Neural cell (in vitro differentiated cells): ENCODE measurements at regions not wholly inside any gene's neighbourhood (a gene's known extent, or its start where the extent isn't known, plus 50 kb on each side); places are given as distances from the start of the nearest gene placed in this dataset.

Source experiments
- H2AFZ ChIP-seq: fragments of 200-600, 300-800 bp; sonication (generic), shearing (Covaris generic); 2 replicates; pipeline ENCODE4 v1.6.0; 2014; ENCODE audit warnings: low read depth, mild to moderate bottlenecking, antibody characterized with exemption, low read length, moderate library complexity
- H3F3A ChIP-seq: fragments of 200-600 bp; shearing (Covaris generic); 2 replicates; pipeline ENCODE4 v1.6.1; 2016; ENCODE audit warnings: mild to moderate bottlenecking, moderate library complexity, mixed read lengths, antibody characterized with exemption, low read length; ENCODE audit not compliant: insufficient read depth, poor library complexity, severe bottlenecking
- H3K27ac ChIP-seq: fragments of 200-600, 300-800 bp; sonication (generic), shearing (Covaris generic); 2 replicates; pipeline ENCODE4 v1.5.1; 2014; ENCODE audit warnings: mild to moderate bottlenecking, low read length, moderate library complexity
- H3K27me3 ChIP-seq: fragments of 300-800, 200-600 bp; sonication (generic), shearing (Covaris generic); 2 replicates; pipeline ENCODE4 v1.6.0; 2014; ENCODE audit warnings: mild to moderate bottlenecking, low read depth, low read length, moderate library complexity; ENCODE audit not compliant: insufficient read depth
- H3K36me3 ChIP-seq: fragments of 300-800, 200-600 bp; sonication (generic), shearing (Covaris generic); 2 replicates; pipeline ENCODE4 v1.5.1; 2014; ENCODE audit warnings: mild to moderate bottlenecking, antibody characterized with exemption, low read length, moderate library complexity; ENCODE audit not compliant: insufficient read depth
- H3K4me2 ChIP-seq: fragments of 300-800, 200-600 bp; sonication (generic), shearing (Covaris generic); 2 replicates; pipeline ENCODE4 v1.6.0; 2014; ENCODE audit warnings: mild to moderate bottlenecking, low read length
- H3K4me3 ChIP-seq: fragments of 300-800, 200-600 bp; sonication (generic), shearing (Covaris generic); 2 replicates; pipeline ENCODE4 v1.5.1; 2014; ENCODE audit warnings: mild to moderate bottlenecking, low read length, moderate library complexity
- H3K79me2 ChIP-seq: fragments of 200-600 bp; shearing (Covaris generic); replicated peaks from 2 replicates; pipeline ENCODE4 v1.6.0; 2014; ENCODE audit warnings: mild to moderate bottlenecking, low read length, moderate library complexity; ENCODE audit not compliant: insufficient read depth
- H3K9ac ChIP-seq: fragments of 300-800, 200-600 bp; sonication (generic), shearing (Covaris generic); 2 replicates; pipeline ENCODE4 v1.6.1; 2016; ENCODE audit warnings: mild to moderate bottlenecking, low read length, mixed read lengths
- H3K9me2 ChIP-seq: fragments of 200-600 bp; shearing (Covaris generic); 2 replicates; pipeline ENCODE4 v1.6.1; 2016; ENCODE audit warnings: mild to moderate bottlenecking, low read length, mixed read lengths; ENCODE audit not compliant: insufficient read depth
- H3K9me3 ChIP-seq: fragments of 200-600, 300-800 bp; sonication (generic), shearing (Covaris generic); 2 replicates; pipeline ENCODE4 v1.6.1; 2016; ENCODE audit warnings: mild to moderate bottlenecking, mixed run types, low read length, moderate library complexity, mixed read lengths
- H4K20me1 ChIP-seq: fragments of 200-600 bp; shearing (Covaris generic); 2 replicates; pipeline ENCODE4 v1.6.1; 2016; ENCODE audit warnings: mild to moderate bottlenecking, mixed run types; ENCODE audit not compliant: insufficient read depth
- EP300 ChIP-seq: fragments of 450-650 bp; conservative IDR thresholded peaks from 2 replicates; pipeline ENCODE4 v1.6.1; 2014; ENCODE audit warnings: antibody characterized with exemption, mild to moderate bottlenecking, moderate library complexity; ENCODE audit not compliant: poor library complexity, severe bottlenecking
- EZH2 ChIP-seq: fragments of 200-600, 300-800 bp; shearing (Covaris generic), sonication (generic); IDR thresholded peaks from 2 replicates; pipeline ENCODE4 v1.6.1; 2014; ENCODE audit warnings: antibody characterized with exemption, low read length, borderline replicate concordance, mild to moderate bottlenecking; ENCODE audit not compliant: insufficient read depth, poor library complexity, severe bottlenecking
- MXI1 ChIP-seq: fragments of 450-650 bp; conservative IDR thresholded peaks from 2 replicates; pipeline ENCODE4 v1.6.1; 2014; ENCODE audit warnings: antibody characterized with exemption, mild to moderate bottlenecking; ENCODE audit not compliant: poor library complexity, severe bottlenecking
- POLR2AphosphoS5 ChIP-seq: IDR thresholded peaks from 2 replicates; pipeline ENCODE4 v1.6.1; 2012
- RAD21 ChIP-seq: fragments of 450-650 bp; conservative IDR thresholded peaks from 2 replicates; pipeline ENCODE4 v1.6.1; 2014; ENCODE audit warnings: antibody characterized with exemption, mild to moderate bottlenecking, moderate library complexity
- SMC3 ChIP-seq: fragments of 450-650 bp; conservative IDR thresholded peaks from 2 replicates; pipeline ENCODE4 v1.6.1; 2014; ENCODE audit warnings: antibody characterized with exemption, mild to moderate bottlenecking, moderate library complexity; ENCODE audit not compliant: poor library complexity
- TAF1 ChIP-seq: IDR thresholded peaks from 2 replicates; pipeline ENCODE4 v1.6.1; 2012; ENCODE audit warnings: low read depth
- TF ChIP-seq, protein P1 (sequence below): IDR thresholded peaks from 2 replicates; pipeline ENCODE4 v1.6.1; 2012; ENCODE audit warnings: borderline replicate concordance
- TF ChIP-seq, protein P2 (sequence below): fragments of 450-650 bp; IDR thresholded peaks from 2 replicates; pipeline ENCODE4 v1.5.1; 2014; ENCODE audit warnings: antibody characterized with exemption, mild to moderate bottlenecking, moderate library complexity; ENCODE audit not compliant: poor library complexity, severe bottlenecking

DNA sequence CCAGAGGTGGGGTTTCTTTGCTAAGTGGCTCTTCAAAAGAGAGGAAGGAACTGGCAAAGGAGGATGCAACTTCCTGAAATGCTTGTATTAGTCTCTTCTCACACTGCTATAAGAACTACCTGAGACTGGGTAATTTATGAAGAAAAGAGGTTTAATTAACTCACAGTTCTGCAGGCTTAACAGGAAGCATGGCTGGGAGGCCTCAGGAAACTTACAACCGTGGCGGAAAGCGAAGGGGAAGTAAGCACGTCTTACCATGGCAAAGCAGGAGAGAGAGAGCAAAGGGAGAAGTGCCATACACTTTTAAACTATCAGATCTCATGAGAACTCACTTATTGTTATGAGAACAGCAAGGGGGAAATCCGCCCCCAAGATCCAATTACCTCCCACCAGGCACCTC is 505.7 kb downstream of the ZNF674 start:
- no peak for TF ChIP-seq TAF1
- TF ChIP-seq, protein P1, sequence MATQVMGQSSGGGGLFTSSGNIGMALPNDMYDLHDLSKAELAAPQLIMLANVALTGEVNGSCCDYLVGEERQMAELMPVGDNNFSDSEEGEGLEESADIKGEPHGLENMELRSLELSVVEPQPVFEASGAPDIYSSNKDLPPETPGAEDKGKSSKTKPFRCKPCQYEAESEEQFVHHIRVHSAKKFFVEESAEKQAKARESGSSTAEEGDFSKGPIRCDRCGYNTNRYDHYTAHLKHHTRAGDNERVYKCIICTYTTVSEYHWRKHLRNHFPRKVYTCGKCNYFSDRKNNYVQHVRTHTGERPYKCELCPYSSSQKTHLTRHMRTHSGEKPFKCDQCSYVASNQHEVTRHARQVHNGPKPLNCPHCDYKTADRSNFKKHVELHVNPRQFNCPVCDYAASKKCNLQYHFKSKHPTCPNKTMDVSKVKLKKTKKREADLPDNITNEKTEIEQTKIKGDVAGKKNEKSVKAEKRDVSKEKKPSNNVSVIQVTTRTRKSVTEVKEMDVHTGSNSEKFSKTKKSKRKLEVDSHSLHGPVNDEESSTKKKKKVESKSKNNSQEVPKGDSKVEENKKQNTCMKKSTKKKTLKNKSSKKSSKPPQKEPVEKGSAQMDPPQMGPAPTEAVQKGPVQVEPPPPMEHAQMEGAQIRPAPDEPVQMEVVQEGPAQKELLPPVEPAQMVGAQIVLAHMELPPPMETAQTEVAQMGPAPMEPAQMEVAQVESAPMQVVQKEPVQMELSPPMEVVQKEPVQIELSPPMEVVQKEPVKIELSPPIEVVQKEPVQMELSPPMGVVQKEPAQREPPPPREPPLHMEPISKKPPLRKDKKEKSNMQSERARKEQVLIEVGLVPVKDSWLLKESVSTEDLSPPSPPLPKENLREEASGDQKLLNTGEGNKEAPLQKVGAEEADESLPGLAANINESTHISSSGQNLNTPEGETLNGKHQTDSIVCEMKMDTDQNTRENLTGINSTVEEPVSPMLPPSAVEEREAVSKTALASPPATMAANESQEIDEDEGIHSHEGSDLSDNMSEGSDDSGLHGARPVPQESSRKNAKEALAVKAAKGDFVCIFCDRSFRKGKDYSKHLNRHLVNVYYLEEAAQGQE, result no peak
- no peak for TF ChIP-seq EZH2
- TF ChIP-seq, protein P2, sequence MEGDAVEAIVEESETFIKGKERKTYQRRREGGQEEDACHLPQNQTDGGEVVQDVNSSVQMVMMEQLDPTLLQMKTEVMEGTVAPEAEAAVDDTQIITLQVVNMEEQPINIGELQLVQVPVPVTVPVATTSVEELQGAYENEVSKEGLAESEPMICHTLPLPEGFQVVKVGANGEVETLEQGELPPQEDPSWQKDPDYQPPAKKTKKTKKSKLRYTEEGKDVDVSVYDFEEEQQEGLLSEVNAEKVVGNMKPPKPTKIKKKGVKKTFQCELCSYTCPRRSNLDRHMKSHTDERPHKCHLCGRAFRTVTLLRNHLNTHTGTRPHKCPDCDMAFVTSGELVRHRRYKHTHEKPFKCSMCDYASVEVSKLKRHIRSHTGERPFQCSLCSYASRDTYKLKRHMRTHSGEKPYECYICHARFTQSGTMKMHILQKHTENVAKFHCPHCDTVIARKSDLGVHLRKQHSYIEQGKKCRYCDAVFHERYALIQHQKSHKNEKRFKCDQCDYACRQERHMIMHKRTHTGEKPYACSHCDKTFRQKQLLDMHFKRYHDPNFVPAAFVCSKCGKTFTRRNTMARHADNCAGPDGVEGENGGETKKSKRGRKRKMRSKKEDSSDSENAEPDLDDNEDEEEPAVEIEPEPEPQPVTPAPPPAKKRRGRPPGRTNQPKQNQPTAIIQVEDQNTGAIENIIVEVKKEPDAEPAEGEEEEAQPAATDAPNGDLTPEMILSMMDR, result no peak
- TF ChIP-seq RAD21, result no peak
- no peak for TF ChIP-seq EP300
- Histone ChIP-seq H3K79me2 (no peaks in the 10 kb centered on the region), H3K4me2 (no peak overlapping the region), H3K27me3 (no peaks in the 10 kb centered on the region), H3K9me3 (no peaks in the 10 kb centered on the region), H2AFZ (no peak overlapping the region), H3K4me3 (no peak overlapping the region), H3F3A (no peaks in the 10 kb centered on the region), H3K27ac (no peak overlapping the region), H4K20me1 (no peaks in the 10 kb centered on the region), H3K9ac (no peak overlapping the region), H3K36me3 (no peaks in the 10 kb centered on the region), H3K9me2 (no peaks in the 10 kb centered on the region)

- Histone ChIP-seq H3K9me2 (no peaks in the 10 kb centered on the region), H3K27me3 (no peaks in the 10 kb centered on the region), H3K36me3 (no peaks in the 10 kb centered on the region), H4K20me1 (no peaks in the 10 kb centered on the region), H2AFZ (no peak overlapping the region), H3K4me2 (no peak overlapping the region), H3K4me3 (no peak overlapping the region), H3K9ac (no peak overlapping the region), H3K27ac (no peak overlapping the region), H3F3A (no peaks in the 10 kb centered on the region), H3K9me3 (no peaks in the 10 kb centered on the region), H3K79me2 (no peaks in the 10 kb centered on the region)
- TF ChIP-seq TAF1, result no peak
- TF ChIP-seq, protein P2, result no peak
- no peak for TF ChIP-seq MXI1
- no peak for TF ChIP-seq EZH2
- no peak for TF ChIP-seq POLR2AphosphoS5
- TF ChIP-seq EP300, result no peak
- no peak for TF ChIP-seq RAD21
- TF ChIP-seq, protein P1, result no peak
- no peak for TF ChIP-seq SMC3
Observed at GRCh38 chrX:46036508-46036907, 508.7 kb downstream of the ZNF674 start.
